Epithelial cell of proximal tubule (primary cell): ENCODE measurements at regions not wholly inside any gene's neighbourhood (a gene's known extent, or its start where the extent isn't known, plus 50 kb on each side); places are given as distances from the start of the nearest gene placed in this dataset.

Experiments used
- DNase-seq: peaks from one replicate; pipeline ENCODE4 v3.0.0-alpha.2; 2011; ENCODE audit warnings: low read depth
- H3K4me3 ChIP-seq: 2 replicates; pipeline ENCODE4 v1.5.1; 2011; ENCODE audit warnings: low read depth, mild to moderate bottlenecking, low read length
- TF ChIP-seq, protein P1 (sequence below): conservative IDR thresholded peaks from 2 replicates; pipeline ENCODE4 v1.5.1; 2012; ENCODE audit warnings: low read depth, mild to moderate bottlenecking, low read length

DNA sequence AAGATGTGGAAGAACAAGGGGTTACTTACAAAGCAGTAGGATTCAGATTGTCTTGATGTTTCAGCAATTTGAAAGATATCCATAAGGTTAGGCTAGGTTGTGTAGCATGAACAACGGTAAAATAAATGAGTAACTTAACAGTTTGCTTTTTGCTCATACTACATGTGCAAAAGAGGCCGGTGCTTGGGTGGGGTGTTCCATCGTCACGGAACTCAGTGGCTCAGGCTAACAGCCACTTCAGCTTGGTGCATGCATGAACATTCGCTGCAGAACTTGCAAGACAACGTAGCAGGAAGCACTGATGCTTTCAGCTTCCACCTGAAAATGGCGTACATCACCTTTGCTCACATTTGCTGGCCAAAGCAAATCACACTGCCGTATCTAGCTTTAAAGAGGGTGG is 407.3 kb upstream of the CDH20 start:
- H3K4me3 ChIP-seq = no peak overlapping the region
- TF ChIP-seq, protein P1, sequence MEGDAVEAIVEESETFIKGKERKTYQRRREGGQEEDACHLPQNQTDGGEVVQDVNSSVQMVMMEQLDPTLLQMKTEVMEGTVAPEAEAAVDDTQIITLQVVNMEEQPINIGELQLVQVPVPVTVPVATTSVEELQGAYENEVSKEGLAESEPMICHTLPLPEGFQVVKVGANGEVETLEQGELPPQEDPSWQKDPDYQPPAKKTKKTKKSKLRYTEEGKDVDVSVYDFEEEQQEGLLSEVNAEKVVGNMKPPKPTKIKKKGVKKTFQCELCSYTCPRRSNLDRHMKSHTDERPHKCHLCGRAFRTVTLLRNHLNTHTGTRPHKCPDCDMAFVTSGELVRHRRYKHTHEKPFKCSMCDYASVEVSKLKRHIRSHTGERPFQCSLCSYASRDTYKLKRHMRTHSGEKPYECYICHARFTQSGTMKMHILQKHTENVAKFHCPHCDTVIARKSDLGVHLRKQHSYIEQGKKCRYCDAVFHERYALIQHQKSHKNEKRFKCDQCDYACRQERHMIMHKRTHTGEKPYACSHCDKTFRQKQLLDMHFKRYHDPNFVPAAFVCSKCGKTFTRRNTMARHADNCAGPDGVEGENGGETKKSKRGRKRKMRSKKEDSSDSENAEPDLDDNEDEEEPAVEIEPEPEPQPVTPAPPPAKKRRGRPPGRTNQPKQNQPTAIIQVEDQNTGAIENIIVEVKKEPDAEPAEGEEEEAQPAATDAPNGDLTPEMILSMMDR = no peak
- no peak for DNase-seq

DNA sequence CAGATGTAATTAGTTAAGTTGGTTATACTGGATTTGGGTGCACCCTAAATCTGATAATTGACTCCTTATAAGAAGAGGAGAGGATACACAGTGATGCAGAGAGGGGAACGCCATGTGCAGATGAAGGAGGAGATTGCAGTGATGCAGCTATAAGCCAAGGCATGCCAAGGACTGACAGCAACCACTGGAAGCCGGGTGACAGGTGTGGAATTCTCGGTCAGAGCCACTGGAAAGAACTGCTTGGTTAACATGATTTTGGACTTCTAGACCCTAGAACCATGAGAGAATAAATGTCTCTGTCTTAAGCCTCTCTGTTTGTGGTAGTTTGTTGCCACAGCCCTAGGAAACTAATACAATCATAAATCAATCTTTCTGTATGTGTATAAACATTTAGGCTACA is 403.3 kb upstream of the CDH20 start:
- DNase-seq = no peak
- no peak overlapping the region for H3K4me3 ChIP-seq
- TF ChIP-seq, protein P1 = no peak

DNA sequence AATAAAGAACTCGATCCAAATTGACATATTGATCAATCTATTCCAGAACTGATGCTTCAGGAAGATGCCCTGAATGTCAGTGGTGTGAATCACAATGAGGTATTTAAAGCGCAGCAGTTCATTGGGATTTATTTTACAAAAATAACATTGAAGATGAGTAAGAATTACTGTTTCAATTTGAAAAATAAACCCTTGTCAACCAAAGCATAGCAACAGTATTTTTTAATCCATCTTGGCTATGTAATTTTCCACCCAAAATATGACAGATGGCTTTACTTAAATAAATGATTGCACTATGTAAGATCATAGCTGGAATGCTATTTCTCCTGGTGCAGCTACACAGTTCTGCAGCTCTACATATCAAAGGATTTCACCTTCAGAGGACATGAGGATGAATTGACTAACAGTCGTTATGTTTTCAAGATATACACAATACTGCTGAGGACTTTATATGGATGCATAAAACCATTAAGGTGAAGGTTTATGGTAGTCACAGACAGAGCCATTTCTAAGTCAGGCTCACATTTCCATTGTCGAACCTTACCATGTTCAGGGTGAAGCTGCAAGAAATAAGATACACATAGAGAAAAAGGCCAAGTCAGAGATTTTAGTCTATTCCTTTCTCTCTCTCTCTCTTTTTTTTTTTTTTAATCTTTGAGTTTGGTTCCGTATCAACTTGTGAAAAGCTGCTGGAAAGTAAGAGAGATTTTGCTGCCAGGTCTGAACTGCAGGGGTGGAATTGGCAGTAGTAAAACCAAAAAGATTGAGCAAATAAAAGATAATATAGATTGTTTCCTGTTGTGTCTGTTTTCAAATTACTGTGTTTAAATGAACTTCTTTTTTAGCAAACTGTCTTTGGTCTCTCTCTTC is 398.0 kb upstream of the CDH20 start:
- no peak for DNase-seq
- TF ChIP-seq, protein P1 = no peak
- H3K4me3 ChIP-seq = no peak overlapping the region

DNA sequence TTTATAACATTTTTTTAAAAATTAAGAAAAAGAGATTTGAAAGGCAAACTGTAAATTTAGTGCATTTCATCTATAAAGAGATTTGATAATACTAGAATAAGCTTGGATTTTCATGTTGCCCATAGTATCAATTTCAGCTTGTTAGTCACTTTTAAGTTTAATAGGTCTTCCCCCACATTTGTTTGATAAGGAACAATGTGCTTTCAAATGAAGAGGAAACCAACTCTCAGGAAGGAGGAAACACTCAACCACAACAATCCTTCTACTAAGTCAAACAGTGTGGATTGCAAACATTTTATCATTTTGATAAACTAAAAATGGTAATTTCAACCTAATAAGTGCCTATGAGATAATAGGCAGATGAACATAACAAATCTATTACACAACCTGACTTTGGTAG is 397.1 kb upstream of the CDH20 start:
- TF ChIP-seq, protein P1 = no peak

DNA sequence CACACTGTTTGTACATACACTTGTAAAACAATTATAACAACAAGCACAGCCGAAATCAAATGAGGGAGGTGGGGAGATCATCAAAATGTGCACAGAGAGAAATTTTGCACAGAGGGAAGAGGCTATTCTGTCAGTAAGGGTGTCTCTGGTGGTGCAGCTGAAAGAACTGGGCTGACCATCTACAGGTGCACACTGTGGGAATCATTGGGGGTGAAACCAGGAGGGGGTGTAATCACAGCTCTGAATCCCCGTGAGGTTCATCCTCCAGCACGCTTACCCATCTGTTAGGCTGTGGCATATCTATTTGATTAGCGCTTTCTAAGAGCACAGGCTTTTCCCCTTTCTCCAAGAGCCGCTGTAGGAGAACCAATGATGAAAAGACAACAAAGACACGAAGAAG is 389.9 kb upstream of the CDH20 start:
- no peak for DNase-seq
- TF ChIP-seq, protein P1 = no peak
- H3K4me3 ChIP-seq = no peak overlapping the region

More for the DNA sequence above, 397.1 kb upstream of the CDH20 start:
- H3K4me3 ChIP-seq = no peak overlapping the region
- DNase-seq = no peak

DNA sequence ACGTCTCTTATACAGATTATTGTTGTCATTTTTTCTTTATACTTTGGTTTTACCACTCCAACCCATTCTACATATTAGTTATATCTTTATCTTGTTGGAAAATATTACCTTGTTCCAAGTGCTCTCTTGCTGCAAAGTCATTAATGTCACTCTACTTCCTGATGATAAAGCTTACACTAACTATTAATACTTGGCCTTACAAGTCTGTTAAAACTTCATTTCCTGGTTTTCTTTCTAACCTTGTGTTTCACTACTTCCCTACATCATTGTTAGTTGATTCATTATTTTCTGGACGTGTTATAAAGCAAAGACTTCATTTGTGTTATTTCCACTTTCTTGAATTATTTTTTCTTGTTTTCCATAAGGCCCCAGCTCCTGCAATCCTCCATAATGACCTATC is 382.6 kb upstream of the CDH20 start:
- TF ChIP-seq, protein P1 = no peak
- DNase-seq = no peak
- H3K4me3 ChIP-seq = no peak overlapping the region

DNA sequence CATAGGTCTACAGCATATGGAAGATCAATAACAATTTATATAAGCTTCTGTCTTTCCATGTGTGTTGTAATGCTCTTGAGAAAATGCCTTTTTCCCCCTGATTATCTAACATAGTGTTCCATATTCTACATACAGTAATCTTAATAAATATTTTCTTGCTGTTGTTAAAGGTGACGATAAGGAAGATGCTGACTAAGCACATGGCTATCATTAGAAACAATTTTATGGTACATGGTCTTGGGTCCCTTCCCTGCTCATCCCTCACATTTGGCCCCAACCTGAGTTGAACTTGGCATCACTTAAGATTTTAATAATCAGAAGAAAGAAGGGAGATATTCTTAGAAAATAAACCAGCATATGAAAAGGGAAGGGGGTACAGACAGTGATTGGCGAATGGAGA is 382.1 kb upstream of the CDH20 start:
- no peak for DNase-seq
- TF ChIP-seq, protein P1 = no peak
- no peak overlapping the region for H3K4me3 ChIP-seq
